Suprapubic skin (tissue), 3 donors: ENCODE measurements at regions not wholly inside any gene's neighbourhood (a gene's known extent, or its start where the extent isn't known, plus 50 kb on each side); places are given as distances from the start of the nearest gene placed in this dataset.

ENCODE experiments used
- CTCF ChIP-seq, 2 donors: fragments of 200-600 bp in 1 of 2; fragments of 450-650 bp in 1 of 2; sonication (generic) in 1 of 2; IDR thresholded peaks; one replicate each; pipeline ENCODE4 v1.5.1; 2016 to 2019; ENCODE audit warnings: antibody characterized with exemption in 2 of 2, mild to moderate bottlenecking in 1 of 2, moderate library complexity in 1 of 2
- POLR2A ChIP-seq, 2 donors: fragments of 450-650 bp; IDR thresholded peaks; one replicate each; pipeline ENCODE4 v1.6.1; 2017; ENCODE audit warnings: antibody characterized with exemption in 2 of 2, mild to moderate bottlenecking in 2 of 2, moderate library complexity in 2 of 2

- TF ChIP-seq CTCF (IDR thresholded peaks at IDR 0.05) (no peak), POLR2A (IDR thresholded peaks at IDR 0.05) (no peak)
These were observed 1248.9 kb upstream of the ACO1 start for GRCh38 chr9:31135567-31135966.
